Hematopoietic multipotent progenitor cell treated with erythropoietin and hydrocortisone succinate and interleukin-3 and kit ligand, for 4 days (in vitro differentiated cells): ENCODE measurements at regions not wholly inside any gene's neighbourhood (a gene's known extent, or its start where the extent isn't known, plus 50 kb on each side); places are given as distances from the start of the nearest gene placed in this dataset.
"Not testable (repeated sequence)": the region's sequence is repeated elsewhere in the genome, so short reads cannot be mapped to it uniquely, and the experiment has no call there.

Source experiments
- DNase-seq: peaks from one replicate; pipeline ENCODE4 v3.0.0-alpha.2; 2015

GRCh38 chr11:134719940-134720690, 308.1 kb upstream of the B3GAT1 start:
- not testable (repeated sequence) for DNase-seq

GRCh38 chr11:134719397-134719796, 307.4 kb upstream of the B3GAT1 start:
- no peak for DNase-seq

GRCh38 chr11:134716582-134716981, 304.5 kb upstream of the B3GAT1 start:
- DNase-seq, result no peak

GRCh38 chr11:134714021-134714656, 302.1 kb upstream of the B3GAT1 start:
- no peak for DNase-seq

- DNase-seq, result no peak
These were observed 300.4 kb upstream of the B3GAT1 start for GRCh38 chr11:134712228-134713145.

GRCh38 chr11:134711588-134711987, 299.5 kb upstream of the B3GAT1 start:
- no peak for DNase-seq

GRCh38 chr11:134710861-134711407, 298.9 kb upstream of the B3GAT1 start:
- no peak for DNase-seq

- DNase-seq, result no peak
These were observed 293.8 kb upstream of the B3GAT1 start for GRCh38 chr11:134705858-134706257.

- DNase-seq, result no peak
These were observed 290.8 kb upstream of the B3GAT1 start for GRCh38 chr11:134702827-134703226.

- no peak for DNase-seq
These were observed 289.6 kb upstream of the B3GAT1 start for GRCh38 chr11:134701564-134702165.

GRCh38 chr11:134700101-134700640, 288.1 kb upstream of the B3GAT1 start:
- no peak for DNase-seq

GRCh38 chr11:134696455-134696854, 284.4 kb upstream of the B3GAT1 start:
- DNase-seq, result no peak

GRCh38 chr11:134691985-134692384, 279.9 kb upstream of the B3GAT1 start:
- no peak for DNase-seq

GRCh38 chr11:134691295-134691873, 279.3 kb upstream of the B3GAT1 start:
- no peak for DNase-seq

GRCh38 chr11:134689886-134690285, 277.8 kb upstream of the B3GAT1 start:
- DNase-seq, result no peak

GRCh38 chr11:134687548-134687947, 275.5 kb upstream of the B3GAT1 start:
- no peak for DNase-seq

- no peak for DNase-seq
These were observed 274.5 kb upstream of the B3GAT1 start for GRCh38 chr11:134686460-134687061.

- DNase-seq, result no peak
These were observed 273.8 kb upstream of the B3GAT1 start for GRCh38 chr11:134685793-134686380.

GRCh38 chr11:134684576-134684975, 272.5 kb upstream of the B3GAT1 start:
- no peak for DNase-seq

GRCh38 chr11:134683860-134684259, 271.8 kb upstream of the B3GAT1 start:
- no peak for DNase-seq

- no peak for DNase-seq
These were observed 270.5 kb upstream of the B3GAT1 start for GRCh38 chr11:134682577-134682976.
